Smooth muscle cell (in vitro differentiated cells): ENCODE measurements at regions not wholly inside any gene's neighbourhood (a gene's known extent, or its start where the extent isn't known, plus 50 kb on each side); places are given as distances from the start of the nearest gene placed in this dataset.
A peak's percentile ranks its signal among the peaks of the same experiment; 100 is the strongest.

ENCODE experiments used
- DNase-seq: peaks from one replicate; lab custom pipeline; 2025; ENCODE audit not compliant: unreplicated experiment; lab: John Stamatoyannopoulos, UW
- H2AFZ ChIP-seq: fragments of 200-600 bp; sonication (generic); 2 replicates; pipeline ENCODE4 v1.6.0; 2016; ENCODE audit warnings: antibody characterized with exemption, low read depth, mild to moderate bottlenecking
- H3F3A ChIP-seq: fragments of 200-600 bp; sonication (generic); 2 replicates; pipeline ENCODE4 v1.6.0; 2017; ENCODE audit warnings: antibody characterized with exemption, low read depth
- H3K27ac ChIP-seq: fragments of 200-600 bp; sonication (generic); 2 replicates; pipeline ENCODE4 v1.5.1; 2016; ENCODE audit warnings: low read depth, mild to moderate bottlenecking
- H3K27me3 ChIP-seq: fragments of 200-600 bp; sonication (generic); 2 replicates; pipeline ENCODE4 v1.6.1; 2016; ENCODE audit warnings: low read depth, mild to moderate bottlenecking
- H3K36me3 ChIP-seq: fragments of 200-600 bp; sonication (generic); 2 replicates; pipeline ENCODE4 v1.5.1; 2016; ENCODE audit warnings: low read depth
- H3K4me1 ChIP-seq: fragments of 200-600 bp; sonication (generic); 2 replicates; pipeline ENCODE4 v1.5.1; 2016; ENCODE audit warnings: low read depth
- H3K4me2 ChIP-seq: fragments of 200-600 bp; sonication (generic); 2 replicates; pipeline ENCODE4 v1.6.0; 2016; ENCODE audit warnings: mild to moderate bottlenecking
- H3K4me3 ChIP-seq: fragments of 200-600 bp; sonication (generic); 2 replicates; pipeline ENCODE4 v1.5.1; 2016; ENCODE audit warnings: mild to moderate bottlenecking
- H3K79me2 ChIP-seq: fragments of 200-600 bp; sonication (generic); 2 replicates; pipeline ENCODE4 v1.6.0; 2016; ENCODE audit warnings: low read depth, mild to moderate bottlenecking
- H3K9ac ChIP-seq: fragments of 200-600 bp; sonication (generic); 2 replicates; pipeline ENCODE4 v1.6.0; 2016; ENCODE audit warnings: low read depth
- H3K9me3 ChIP-seq: fragments of 200-600 bp; sonication (generic); replicated peaks from 2 replicates; pipeline ENCODE4 v1.5.1; 2016; ENCODE audit warnings: low read depth
- H4K20me1 ChIP-seq: fragments of 200-600 bp; sonication (generic); 2 replicates; pipeline ENCODE4 v1.6.0; 2016; ENCODE audit warnings: low read depth
- WGBS: methylation state at CpG from one replicate; pipeline ENCODE4 v1.1.7; 2016; ENCODE audit warnings: low lambda C conversion rate; 5-methylcytosine and 5-hydroxymethylcytosine counted together
- TF ChIP-seq, protein P1 (sequence below): fragments of 200-600 bp; sonication (generic); IDR thresholded peaks from 2 replicates; pipeline ENCODE4 v1.5.1; 2017; ENCODE audit warnings: borderline replicate concordance, mild to moderate bottlenecking, antibody characterized with exemption; ENCODE audit not compliant: insufficient read depth, poor library complexity, severe bottlenecking

DNA sequence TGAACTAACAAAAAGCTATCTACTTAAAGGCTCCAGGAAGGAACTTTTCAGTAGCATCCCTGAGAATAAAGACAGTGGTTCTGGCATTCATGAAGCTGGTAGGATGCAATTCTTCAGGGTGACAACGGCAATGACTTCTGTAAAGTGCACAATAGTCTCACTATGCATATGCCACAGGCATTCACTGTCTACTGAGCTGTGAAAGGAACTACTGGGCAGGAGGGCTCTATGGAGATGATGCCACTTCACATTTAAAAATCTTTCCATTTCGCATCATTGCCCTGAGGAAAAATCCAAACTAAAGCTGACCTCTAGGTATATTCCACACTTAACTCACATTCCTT is 2020.6 kb upstream of the PCDH20 start:
- H4K20me1 ChIP-seq, result no peaks in the 10 kb centered on the region
- no peaks in the 10 kb centered on the region for H3K27me3 ChIP-seq
- H3K79me2 ChIP-seq, result no peaks in the 10 kb centered on the region
- H3K4me3 ChIP-seq, result no peak overlapping the region
- H3K9ac ChIP-seq, result peak overlapping the region; percentile 75
- peaks cover 3% of the 10 kb centered on the region for H3F3A ChIP-seq
- peak overlapping the region; percentile 90 for H3K27ac ChIP-seq
- no peaks in the 10 kb centered on the region for H3K9me3 ChIP-seq
- 57% methylated on average over 2 of the region's 2 CpGs for WGBS
- TF ChIP-seq, protein P1, sequence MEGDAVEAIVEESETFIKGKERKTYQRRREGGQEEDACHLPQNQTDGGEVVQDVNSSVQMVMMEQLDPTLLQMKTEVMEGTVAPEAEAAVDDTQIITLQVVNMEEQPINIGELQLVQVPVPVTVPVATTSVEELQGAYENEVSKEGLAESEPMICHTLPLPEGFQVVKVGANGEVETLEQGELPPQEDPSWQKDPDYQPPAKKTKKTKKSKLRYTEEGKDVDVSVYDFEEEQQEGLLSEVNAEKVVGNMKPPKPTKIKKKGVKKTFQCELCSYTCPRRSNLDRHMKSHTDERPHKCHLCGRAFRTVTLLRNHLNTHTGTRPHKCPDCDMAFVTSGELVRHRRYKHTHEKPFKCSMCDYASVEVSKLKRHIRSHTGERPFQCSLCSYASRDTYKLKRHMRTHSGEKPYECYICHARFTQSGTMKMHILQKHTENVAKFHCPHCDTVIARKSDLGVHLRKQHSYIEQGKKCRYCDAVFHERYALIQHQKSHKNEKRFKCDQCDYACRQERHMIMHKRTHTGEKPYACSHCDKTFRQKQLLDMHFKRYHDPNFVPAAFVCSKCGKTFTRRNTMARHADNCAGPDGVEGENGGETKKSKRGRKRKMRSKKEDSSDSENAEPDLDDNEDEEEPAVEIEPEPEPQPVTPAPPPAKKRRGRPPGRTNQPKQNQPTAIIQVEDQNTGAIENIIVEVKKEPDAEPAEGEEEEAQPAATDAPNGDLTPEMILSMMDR, result no peak
- H2AFZ ChIP-seq, result no peak overlapping the region
- H3K4me1 ChIP-seq, result no peaks in the 10 kb centered on the region
- no peak for DNase-seq
- no peaks in the 10 kb centered on the region for H3K36me3 ChIP-seq
- peak overlapping the region; percentile 51 for H3K4me2 ChIP-seq

DNA sequence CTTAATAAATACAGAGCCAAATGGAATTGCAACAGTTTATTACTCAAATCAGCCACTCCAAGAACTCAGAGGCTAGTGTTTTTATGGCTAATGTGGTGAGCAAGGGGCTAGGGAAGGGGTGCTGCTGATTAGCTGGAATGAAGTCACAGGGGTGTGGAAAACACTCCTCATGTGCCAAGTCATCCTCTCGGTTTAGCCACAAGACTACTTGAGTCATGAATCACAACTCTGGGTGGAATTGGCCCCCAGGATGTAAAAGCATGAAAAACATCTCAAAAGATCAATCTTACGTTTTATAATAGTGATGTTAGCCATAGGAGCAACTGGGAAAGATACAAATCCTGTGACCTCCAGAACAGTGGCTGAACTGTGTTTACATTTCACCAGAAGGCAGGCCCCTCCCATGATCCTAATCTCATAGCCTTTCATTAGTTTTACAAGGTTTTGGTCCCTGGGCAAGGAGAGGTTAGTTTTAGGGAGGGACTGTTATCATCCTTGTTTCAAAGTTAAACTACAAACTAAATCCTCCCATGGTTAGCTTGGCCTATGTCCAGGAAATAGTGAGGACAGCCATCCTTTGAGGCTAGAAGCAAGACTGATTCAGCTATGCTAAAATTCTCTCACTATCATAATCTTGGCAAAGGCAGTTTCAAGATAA is 2020.1 kb upstream of the PCDH20 start:
- H2AFZ ChIP-seq, result peak overlapping the region; percentile 40
- H3K4me1 ChIP-seq, result no peaks in the 10 kb centered on the region
- H3K4me3 ChIP-seq, result no peak overlapping the region
- H3K4me2 ChIP-seq, result peak overlapping the region; percentile 68
- peaks cover 3% of the 10 kb centered on the region for H3F3A ChIP-seq
- no peaks in the 10 kb centered on the region for H3K36me3 ChIP-seq
- H3K27me3 ChIP-seq, result no peaks in the 10 kb centered on the region
- no peaks in the 10 kb centered on the region for H3K9me3 ChIP-seq
- DNase-seq, result no peak
- H3K79me2 ChIP-seq, result no peaks in the 10 kb centered on the region
- H3K27ac ChIP-seq, result peak overlapping the region; percentile 90
- no peaks in the 10 kb centered on the region for H4K20me1 ChIP-seq
- WGBS, result 5% methylated on average over 2 of the region's 2 CpGs
- peak overlapping the region; percentile 75 for H3K9ac ChIP-seq
- TF ChIP-seq, protein P1, result no peak

- peak overlapping the region; percentile 6 for H3K4me2 ChIP-seq
Observed at GRCh38 chr13:63433546-63434150, 2018.0 kb upstream of the PCDH20 start.

More at GRCh38 chr13:63433546-63434150, 2018.0 kb upstream of the PCDH20 start:
- H3K9me3 ChIP-seq, result no peaks in the 10 kb centered on the region
- DNase-seq, result no peak
- H3K4me1 ChIP-seq, result no peaks in the 10 kb centered on the region
- no peaks in the 10 kb centered on the region for H3K36me3 ChIP-seq
- no peak overlapping the region for H3K9ac ChIP-seq
- H3K27ac ChIP-seq, result peak overlapping the region; percentile 39
- no peak overlapping the region for H3K4me3 ChIP-seq
- peak overlapping the region; percentile 26 for H2AFZ ChIP-seq
- no peaks in the 10 kb centered on the region for H3K79me2 ChIP-seq
- peaks cover 3% of the 10 kb centered on the region for H3F3A ChIP-seq
- TF ChIP-seq, protein P1, result no peak
- no peaks in the 10 kb centered on the region for H4K20me1 ChIP-seq
- no peaks in the 10 kb centered on the region for H3K27me3 ChIP-seq
